VCaP (cell line): ENCODE measurements at regions not wholly inside any gene's neighbourhood (a gene's known extent, or its start where the extent isn't known, plus 50 kb on each side); places are given as distances from the start of the nearest gene placed in this dataset.

Experiments used
- H3K27ac ChIP-seq: fragments of 450-650 bp; 2 replicates; pipeline ENCODE4 v1.5.1; 2017
- CTCF ChIP-seq: fragments of 450-650 bp; conservative IDR thresholded peaks from 2 replicates; pipeline ENCODE4 v1.5.1; 2017; ENCODE audit warnings: mild to moderate bottlenecking, moderate library complexity

- no peak overlapping the region for H3K27ac ChIP-seq
- TF ChIP-seq CTCF: peak; percentile 86
These were observed 415.1 kb downstream of the ETS1 start for GRCh38 chr11:128172046-128172878.

- H3K27ac ChIP-seq: no peak overlapping the region
These were observed 415.9 kb downstream of the ETS1 start for GRCh38 chr11:128171506-128171905.

GRCh38 chr11:128165572-128165971, 421.8 kb downstream of the ETS1 start:
- H3K27ac ChIP-seq: no peak overlapping the region
- no peak for TF ChIP-seq CTCF

More at GRCh38 chr11:128171506-128171905, 415.9 kb downstream of the ETS1 start:
- no peak for TF ChIP-seq CTCF

GRCh38 chr11:128164080-128164741, 423.1 kb downstream of the ETS1 start:
- TF ChIP-seq CTCF: no peak
- H3K27ac ChIP-seq: no peak overlapping the region

- no peak overlapping the region for H3K27ac ChIP-seq
- TF ChIP-seq CTCF: no peak
These were observed 425.4 kb downstream of the ETS1 start for GRCh38 chr11:128161994-128162393.

GRCh38 chr11:128161436-128161835, 425.9 kb downstream of the ETS1 start:
- no peak overlapping the region for H3K27ac ChIP-seq
- TF ChIP-seq CTCF: no peak

GRCh38 chr11:128158860-128159259, 428.5 kb downstream of the ETS1 start:
- no peak overlapping the region for H3K27ac ChIP-seq
- no peak for TF ChIP-seq CTCF
